Stimulated activated CD8-positive, alpha-beta memory T cell treated with anti-CD3 and anti-CD28 coated beads, Interleukin-15, amount 100 ng/mL, for 24 hours (primary cell): ENCODE measurements at regions not wholly inside any gene's neighbourhood (a gene's known extent, or its start where the extent isn't known, plus 50 kb on each side); places are given as distances from the start of the nearest gene placed in this dataset.
"Not testable (repeated sequence)": the region's sequence is repeated elsewhere in the genome, so short reads cannot be mapped to it uniquely, and the experiment has no call there.

Experiments used
- DNase-seq: peaks from one replicate; pipeline ENCODE4 v3.0.0-alpha.2; 2020; ENCODE audit warnings: low read depth

DNA sequence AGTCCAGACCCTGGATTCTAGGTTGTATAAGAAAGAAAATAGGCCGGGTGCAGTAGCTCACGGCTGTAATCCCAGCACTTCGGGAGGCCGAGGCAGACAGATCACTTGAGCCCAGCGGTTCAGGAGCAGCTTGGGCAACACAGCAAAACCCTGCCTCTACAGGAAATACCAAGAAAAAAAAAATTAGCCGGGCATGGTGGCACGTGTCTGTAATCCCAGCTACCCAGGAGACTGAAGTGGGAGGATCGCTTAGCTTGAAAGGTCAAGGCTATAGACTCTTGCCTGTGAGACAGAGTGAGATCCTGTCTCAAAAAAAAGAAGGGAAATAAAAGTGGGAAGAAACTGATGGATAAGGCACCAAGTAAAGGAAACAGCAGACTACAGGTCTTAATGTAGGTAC lies 287.9 kb upstream of the KLF14 start:
- no peak for DNase-seq

DNA sequence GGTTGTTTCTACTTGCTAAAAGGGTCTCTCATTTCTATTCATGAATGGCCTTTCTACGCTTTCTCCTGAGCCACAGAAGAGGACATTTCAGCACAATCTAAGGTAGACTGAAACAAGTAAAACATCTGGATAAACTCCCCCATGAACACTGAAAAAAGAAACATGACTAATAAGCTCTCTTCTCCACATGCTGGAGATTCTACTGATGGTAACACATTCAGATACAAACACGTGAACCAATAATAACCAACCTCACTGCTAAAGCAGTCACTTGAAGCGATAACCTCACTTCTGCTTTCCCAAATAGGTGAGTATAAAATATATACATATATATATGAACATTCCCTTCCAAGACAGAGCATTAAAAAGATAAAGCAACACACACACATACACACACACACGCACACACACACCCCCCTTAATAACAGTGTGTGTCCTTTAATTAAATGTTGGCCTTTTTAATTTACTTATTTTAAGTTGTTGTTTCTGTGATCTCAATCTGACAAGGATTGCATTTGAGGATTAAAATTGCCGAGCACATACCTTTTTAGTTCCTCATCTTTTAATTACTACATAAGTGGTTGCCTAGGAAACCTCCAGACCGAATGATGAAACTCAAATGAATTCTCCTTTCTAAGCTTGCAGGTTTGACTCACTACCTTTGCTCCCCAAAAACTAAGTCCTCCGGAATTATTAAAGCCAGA lies 292.4 kb upstream of the KLF14 start:
- no peak for DNase-seq

DNA sequence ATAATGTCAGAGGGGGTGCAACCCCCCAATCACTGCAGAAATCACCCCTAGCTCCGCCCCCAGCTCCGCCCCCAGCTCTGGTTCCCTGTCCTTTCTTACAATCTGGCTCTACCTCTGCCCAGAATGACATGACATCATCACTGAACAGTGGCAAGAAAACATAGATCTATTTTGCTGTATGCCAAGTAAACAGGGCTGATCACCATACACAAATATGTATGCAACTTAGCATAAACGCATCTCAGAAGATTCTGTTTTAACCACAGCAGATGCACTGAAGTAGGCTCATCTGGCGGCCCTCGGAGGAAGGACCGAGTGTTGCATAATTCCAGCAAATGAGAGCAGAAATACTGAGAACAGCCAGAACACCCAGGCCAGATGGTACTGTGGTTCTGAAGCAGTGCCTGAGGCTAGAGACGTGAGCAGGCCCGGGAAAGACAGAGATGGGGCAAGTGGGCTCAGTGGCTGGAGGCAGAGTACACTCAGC lies 293.3 kb upstream of the KLF14 start:
- no peak for DNase-seq

DNA sequence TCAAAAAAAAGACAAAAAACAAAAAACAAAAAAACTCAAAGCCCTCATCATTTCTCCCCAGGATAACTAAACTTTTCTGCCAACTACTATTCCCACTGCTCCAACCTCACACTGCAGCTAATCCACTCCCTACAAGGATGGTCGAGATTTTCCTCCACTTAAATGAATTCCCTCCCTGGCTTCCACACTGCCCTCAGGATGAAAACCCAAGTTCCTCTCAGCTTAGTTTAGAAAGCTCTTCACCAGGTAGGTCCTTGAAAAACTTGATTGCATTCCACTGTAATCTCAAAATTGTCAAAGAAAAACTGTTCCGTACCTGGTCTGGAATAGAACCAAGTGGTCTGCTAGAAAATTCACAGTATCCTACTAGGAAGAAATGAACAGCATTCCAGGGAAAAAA lies 294.3 kb upstream of the KLF14 start:
- DNase-seq, result no peak

DNA sequence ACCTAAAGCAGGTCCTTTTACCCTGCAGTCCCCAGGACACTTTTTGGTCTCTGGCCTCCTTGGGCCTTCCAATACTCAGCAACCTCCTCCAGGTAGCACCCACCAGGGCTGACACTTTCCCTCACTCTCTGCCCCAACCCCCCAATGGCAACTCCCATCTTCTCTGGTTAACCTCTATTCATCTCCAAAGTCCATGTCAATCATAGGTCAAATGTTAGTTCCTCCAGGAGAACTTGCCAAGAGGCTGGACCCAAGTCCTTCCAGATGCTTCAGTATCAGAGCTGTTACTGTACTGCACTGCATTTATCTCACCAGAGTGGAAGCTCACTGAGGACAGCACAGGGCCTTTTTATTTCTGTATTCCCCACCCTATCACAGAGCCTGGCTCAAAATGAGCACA lies 295.0 kb upstream of the KLF14 start:
- no peak for DNase-seq

DNA sequence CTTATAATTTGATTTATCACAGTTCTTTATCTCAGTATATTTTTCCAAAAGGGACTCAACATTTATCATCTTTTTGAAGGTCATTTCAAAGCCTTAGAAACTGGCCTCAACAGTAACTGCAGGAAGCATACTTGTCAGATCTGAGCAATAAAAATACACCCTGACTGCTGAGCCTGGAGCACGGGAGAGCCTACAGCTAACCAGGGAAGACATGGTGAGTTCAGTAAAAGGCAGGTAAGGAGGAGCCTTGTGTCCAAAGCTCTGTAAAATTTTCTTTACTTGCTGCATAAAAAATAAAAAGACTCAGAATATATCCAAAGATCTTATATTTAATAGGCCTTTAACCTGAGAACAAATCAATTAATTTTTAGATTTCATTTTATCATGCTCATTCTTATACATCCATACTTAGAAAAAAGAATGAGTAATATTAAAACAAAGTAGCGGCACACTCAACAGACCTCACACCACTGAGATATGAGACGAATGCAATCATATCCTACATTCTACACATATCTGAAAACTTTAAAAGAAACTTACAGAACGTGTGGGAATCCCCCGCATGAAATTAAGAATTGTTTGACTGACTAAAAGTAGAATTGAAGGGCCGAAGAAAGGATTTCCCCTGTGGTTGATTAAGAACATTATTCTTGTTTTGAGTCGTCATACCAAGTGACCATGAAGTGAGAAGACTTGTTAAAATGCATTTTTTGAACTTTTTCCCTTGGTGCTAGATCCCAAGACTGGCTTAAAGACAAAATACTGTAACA lies 296.4 kb upstream of the MKLN1 start:
- no peak for DNase-seq

DNA sequence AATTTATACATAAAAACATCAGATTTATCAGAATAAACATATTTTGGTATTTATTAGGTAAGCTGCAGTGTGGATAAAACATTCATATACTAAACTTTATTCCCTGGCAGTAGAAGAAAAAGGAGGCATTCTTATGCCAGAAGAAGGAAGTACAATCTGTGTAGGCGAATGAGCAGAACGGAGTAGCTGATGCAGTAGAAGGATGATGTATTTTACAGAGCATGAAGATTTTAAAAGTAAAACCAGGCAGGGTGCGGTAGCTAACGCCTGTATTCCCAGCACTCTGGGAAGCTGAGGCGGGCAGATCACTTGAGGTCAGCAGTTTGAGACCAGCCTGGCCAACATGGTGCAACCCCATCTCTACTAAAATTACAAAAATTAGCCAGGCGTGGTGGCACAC lies 294.9 kb upstream of the MKLN1 start:
- DNase-seq, result no peak

DNA sequence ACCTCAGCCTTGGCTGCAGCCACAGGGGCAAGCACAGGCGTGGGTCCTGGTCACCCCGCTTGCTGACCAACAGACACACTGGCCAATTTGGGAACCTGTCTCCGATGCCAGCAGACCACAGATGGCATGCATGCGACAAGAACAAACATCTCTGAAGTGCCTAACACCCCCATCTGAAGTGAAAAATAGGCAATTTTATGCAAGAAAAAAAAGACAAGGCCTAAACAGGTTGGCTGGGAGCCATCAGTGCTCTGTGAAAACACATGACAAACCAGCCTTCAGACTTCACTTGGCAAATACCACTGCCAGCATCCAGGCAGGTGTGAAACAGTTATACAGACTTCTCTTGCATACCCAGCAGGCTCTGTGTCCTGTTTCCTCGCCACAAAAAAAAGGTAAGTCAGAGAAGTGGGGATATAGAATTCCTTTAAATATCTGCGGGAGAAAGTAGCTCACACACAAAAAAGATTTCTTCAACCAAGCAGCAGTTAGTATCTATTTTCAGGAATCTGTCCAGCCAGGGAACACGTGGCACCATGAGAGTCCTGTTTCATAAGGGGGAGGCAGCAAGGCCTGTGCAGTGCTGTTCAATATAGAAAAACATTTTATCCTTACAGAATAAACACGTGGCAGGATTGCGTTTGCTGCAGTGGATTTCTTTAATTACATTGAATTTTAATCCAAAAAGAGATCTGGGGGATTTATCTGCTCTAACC lies 293.4 kb upstream of the MKLN1 start:
- no peak for DNase-seq

DNA sequence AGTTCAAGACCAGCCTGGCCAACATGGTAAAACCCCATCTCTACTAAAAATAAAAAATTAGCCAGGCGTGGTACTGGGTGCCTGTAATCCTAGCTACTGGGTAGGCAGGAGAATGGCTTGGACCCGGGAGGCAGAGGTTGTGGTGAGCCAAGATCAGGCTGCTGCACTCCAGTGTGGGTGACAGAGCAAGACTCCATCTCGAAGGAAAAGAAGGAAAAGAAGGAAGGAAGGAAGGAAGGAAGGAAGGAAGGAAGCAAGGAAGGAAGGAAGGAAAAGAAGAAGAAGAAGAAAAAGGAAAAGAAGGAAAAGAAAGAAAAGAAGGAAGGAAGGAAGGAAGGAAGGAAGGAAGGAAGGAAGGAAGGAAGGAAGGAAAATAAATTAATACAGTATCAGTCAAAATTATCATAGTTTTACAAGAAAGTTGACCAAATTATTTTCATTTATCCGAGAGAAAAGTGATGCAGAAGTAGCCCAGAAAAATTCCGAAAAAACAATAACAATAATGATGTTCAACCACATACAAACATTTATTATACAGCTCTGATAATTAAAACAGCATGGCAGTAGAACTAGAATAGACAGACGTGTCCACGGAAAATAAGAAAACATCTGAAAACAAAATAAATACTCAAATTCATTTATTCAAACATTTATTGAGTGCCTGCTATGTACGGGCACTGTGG lies 292.4 kb upstream of the MKLN1 start:
- DNase-seq, result no peak

DNA sequence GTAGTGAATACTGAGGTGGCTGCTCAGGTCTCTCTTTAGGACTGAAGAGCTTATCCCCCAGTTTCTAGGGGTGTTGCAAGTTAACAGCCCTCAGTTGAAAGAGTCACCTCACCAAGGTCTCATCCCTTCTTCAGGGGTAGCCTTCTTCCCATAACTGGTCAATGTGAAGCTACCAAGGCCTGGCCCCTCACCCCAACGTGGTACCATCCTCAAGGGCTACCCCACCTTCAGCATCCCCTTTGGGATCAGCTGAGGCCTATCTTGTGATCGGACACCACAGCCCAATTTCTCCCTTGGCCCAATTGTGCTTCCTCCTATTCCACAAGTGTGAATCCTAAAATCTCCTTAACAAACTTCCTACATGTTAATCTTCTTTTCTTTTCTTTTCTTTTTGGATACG lies 289.5 kb upstream of the MKLN1 start:
- no peak for DNase-seq

DNA sequence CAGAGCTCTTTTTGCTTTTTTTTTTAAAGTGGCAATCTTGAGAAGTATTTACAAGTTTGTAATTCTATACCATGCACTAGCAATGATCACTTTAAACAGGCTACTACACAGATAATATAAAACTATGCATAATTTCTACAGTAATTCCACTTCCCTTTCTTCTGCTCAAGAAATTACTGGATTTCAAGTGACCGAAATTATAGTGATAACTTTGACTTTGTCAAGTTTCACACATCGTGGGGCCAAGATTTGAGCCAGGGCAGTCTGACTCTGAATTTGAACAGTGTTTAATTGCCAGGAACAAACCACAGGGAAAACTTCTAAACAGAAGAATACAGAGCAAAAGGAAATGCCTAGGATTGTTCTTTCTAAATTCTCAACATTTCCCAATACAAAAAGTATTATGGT lies 288.3 kb upstream of the MKLN1 start:
- DNase-seq, result no peak

DNA sequence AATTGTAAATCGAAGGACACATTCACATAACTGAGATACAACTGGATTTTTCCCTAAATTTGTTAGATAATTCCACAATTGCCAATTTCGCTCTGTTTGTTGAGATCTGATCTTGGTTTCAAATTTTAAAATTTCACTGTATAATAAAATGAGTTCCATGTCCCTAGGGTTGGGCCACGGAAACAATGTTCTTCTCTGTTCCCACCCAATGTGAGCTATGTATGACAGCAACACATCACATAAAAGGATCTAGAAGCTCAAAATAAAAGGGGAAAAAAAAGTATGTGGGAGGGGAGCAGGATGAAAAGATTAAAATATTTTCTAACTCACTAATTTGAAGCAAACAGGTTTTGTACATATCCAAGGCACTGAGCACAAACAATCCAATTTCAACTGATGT lies 287.8 kb upstream of the MKLN1 start:
- DNase-seq, result no peak

DNA sequence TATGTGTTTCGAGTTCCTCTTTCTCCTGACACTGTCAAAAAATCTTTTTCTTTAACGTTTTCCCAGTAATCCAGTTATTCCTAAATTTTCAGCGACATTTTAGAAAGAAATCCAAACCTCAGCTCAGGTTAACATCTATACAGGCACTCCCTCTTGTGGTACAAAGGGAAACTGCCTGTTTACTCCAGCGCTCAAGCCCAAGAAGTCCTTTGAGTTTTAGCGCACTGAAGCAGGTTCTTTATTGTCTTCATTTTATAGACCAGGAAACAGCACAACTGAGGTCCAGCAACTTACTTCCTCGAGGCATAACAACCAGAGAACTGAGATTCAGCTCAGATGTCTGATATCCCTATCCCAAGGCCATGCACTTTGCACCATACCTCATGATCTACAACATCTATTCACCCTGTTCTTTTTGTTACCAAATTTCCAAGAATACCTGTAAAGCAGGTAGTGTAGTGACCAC lies 287.2 kb upstream of the MKLN1 start:
- no peak for DNase-seq

DNA sequence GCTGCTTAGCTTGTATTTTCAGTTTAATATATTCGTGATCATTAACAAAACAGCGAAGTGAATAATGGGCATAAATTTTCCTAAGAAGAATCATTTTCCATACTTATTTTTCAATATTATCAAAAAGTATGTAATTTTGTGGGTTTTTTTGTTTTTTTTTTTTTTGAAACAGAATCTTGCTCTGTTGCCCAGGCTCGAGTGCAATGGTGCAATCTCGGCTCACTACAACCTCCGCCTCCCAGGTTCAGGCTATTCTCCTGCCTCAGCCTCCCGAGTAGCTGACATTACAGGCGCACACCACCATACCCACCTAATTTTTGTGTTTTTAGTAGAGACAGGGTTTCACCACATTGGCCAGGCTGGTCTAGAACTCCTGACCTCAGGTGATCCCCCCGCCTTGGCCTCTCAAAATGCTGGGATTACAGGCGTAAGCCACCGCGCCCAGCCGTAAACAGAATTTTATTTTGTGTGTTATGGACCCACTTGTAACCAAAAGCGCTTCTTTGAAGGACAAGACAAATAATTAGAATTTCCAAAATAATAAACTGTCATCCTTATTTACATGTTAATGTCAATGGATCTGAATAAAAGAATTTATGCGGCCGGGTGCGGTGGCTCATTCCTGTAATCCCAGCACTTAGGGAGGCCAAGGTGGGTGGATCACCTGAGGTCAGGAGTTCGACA lies 286.5 kb upstream of the MKLN1 start:
- DNase-seq, result not testable (repeated sequence)

DNA sequence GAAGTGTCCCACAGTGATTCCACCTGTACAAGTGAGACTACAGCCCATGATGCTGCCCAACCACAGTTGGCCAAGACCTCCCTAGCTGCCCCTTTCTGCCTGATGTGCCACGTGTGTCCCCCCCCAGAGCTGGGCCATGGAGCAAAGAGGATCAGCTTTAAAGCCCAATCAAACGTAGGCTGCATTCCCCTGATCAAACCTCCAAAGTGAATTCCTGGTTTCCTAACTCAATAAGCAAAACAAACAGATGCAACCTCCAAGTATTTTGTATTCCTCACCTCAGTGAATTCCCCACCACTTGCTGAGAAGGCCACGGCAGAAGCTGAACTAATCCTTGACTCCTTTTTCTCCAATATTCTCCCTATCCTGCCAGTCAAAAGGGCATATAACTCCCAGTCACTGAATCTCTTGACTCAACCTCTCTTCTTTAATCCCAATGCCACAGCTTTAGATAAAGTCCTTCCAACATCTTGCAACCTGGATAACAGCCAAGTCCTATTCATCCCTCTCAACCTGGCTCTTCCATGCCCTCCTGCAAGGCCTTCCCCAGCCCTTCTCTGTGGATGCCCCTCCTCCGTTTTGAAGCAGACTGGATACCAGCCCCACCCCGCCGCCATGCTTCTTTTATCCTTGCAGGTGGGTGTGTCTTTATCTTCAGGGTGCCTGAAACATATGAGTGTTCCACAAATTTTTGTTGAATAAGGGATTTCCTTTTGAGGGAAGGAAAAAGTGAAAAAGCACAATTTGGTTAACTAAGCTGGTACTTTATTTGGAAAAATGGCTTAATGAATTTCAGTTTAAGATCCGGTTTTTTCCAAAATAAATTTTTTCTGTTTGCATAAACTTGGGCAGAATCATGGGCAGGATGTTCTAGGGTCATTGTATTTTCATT lies 285.2 kb upstream of the MKLN1 start:
- DNase-seq, result no peak

DNA sequence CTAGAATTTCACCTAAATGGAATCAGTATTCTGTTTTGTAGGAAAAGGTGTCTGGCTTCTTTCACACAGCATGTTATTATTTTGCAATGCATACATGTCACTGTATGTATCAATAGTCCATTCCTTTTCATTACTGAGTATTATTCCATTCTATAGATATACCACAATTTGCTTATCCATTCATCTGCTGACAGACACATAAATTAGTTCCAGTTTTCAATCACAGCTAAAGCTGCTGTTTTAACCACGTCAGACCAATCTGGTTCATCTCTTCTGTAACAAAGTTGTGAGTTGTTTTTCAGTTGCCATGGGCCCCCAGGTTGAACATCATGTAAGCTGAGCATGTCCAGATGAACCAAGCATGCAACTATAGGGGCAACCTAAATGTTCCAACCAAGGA lies 282.1 kb upstream of the MKLN1 start:
- DNase-seq, result no peak

DNA sequence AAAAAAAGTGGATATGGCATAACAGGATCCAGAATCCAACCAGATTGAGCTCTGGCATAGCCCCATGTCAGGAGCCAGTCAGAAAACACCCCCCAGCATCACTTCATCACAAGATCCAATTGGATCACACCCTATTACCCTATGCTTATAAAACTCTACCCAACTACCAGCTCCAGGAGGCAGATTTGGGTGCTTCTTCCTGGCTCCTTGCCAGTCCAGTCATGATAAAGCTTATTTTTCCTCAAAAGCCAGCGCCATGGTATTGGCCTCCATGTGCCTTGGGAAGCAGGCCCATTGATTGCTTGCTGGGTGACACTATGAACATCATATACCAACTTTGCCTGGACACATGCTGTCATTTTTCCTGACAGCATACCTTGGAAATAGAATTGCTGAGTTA lies 281.4 kb upstream of the MKLN1 start:
- no peak for DNase-seq

DNA sequence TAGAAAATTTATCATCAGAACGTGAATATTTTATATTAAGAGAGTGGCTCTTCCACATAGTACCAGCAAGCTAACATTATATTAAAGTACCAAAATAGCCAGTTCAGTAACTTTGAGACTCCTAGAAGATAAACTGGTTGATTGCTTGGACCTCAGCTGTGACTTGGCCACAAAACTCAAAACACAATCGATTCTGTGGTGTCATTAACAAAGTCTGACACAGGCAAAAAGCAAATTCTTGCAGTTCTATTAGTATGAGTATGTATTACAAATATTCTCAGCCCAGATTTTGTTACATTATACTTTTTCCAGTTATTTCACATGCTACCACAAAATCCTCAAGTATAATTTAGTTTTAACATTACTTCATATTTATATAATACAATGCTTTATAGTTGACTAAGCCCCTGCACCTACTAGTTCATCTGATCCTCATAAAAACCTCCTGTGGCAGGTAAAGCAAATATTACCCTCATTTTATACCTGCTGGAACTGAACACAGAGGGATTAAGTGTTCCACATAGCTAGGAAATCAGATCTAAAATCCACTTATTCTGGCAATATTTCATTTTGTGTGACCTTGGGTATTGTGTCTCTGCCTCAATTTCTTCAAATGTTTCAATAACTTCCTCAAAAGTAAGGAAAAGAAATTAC lies 279.9 kb upstream of the MKLN1 start:
- DNase-seq, result no peak

DNA sequence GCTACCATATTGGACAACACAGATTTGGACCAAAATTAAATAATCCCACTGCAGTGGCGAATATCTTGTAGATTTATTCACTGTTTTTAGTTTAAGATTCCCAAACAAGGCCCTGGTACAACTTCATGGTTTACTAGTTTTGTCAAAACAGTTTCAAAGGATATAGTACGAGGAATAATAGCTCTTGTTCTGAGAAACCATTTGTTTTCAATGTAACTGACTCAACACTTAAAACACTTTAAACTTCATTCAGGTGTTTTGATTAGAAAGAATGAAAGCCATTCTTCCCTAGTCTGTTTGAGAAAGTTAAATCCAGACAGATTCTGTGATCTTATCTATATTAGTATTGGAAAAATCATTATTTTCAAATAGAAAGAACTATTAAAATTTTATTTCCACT lies 276.4 kb upstream of the MKLN1 start:
- DNase-seq, result no peak

DNA sequence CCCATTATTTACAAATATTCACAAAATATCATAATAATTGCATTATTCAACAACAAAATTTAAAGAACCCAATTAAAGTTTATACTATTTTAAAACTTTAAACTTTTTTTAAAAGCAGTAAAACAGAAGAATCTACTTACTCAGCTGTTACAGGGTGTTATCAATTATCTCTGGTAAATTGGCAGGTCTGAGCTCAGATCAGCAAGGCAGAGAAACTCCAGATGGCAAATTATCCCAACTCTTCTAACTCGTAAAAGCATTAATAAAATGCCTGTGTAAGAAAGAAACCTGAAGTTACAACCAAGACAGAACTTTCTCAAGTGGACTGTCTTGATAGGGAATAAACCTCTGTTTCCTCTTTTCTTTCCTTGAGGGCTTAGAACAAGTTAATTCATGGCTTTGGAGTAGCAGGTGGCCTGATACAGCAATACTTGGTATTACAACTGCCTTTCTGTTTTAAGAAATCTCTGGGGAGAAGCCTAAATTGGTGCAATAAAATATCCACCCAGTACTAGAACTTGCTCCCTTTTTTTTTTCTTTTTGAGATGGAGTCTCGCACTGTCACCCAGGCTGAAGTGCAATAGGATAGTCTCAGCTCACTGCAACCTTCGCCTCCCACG lies 275.3 kb upstream of the MKLN1 start:
- DNase-seq, result no peak
